Testis (tissue), 2 donors: ENCODE measurements at regions not wholly inside any gene's neighbourhood (a gene's known extent, or its start where the extent isn't known, plus 50 kb on each side); places are given as distances from the start of the nearest gene placed in this dataset.

Experiments used
- CTCF ChIP-seq, 3 experiments: fragments of 450-650 bp in 2 of 3; fragments of 200-600 bp in 1 of 3; sonication (generic) in 1 of 3; IDR thresholded peaks; one replicate each; pipeline ENCODE4 v1.5.1; 2016 to 2019; ENCODE audit warnings: antibody characterized with exemption in 3 of 3, mild to moderate bottlenecking in 2 of 3, moderate library complexity in 1 of 3
- POLR2A ChIP-seq: fragments of 450-650 bp; IDR thresholded peaks from one replicate; pipeline ENCODE4 v1.6.1; 2017; ENCODE audit warnings: antibody characterized with exemption, mild to moderate bottlenecking, moderate library complexity

GRCh38 chr4:4666187-4666586 is 124.3 kb upstream of the STX18 start:
- TF ChIP-seq CTCF (IDR thresholded peaks at IDR 0.05): no peak
- TF ChIP-seq POLR2A: no peak
